Right lobe of liver (tissue), 6 donors: ENCODE measurements at regions not wholly inside any gene's neighbourhood (a gene's known extent, or its start where the extent isn't known, plus 50 kb on each side); places are given as distances from the start of the nearest gene placed in this dataset.

ENCODE experiments used
- ATAC-seq, 4 donors: fragments of 200-7000 bp; cut with Tn5 transposase; one replicate each; pipeline ENCODE4 v1.9.1; 2020; ENCODE audit warnings: mild to moderate bottlenecking in 4 of 4, moderate library complexity in 4 of 4
- DNase-seq, 3 donors: peaks; one replicate each; pipeline ENCODE4 v3.0.0-alpha.2; 2020
- H3K27ac ChIP-seq, 3 donors: fragments of 200-600 bp; one replicate each; pipeline ENCODE4 v1.8.0; 2022
- H3K27me3 ChIP-seq, 2 donors: fragments of 200-600 bp; one replicate each; pipeline ENCODE4 v1.8.0; 2022
- H3K36me3 ChIP-seq, 4 donors: fragments of 200-600 bp; sonication (generic) in 1 of 4; one replicate each; pipeline versions ENCODE4 v1.5.1 to v1.8.0; 2017 to 2022; ENCODE audit warnings: control low read depth in 1 of 4
- H3K4me1 ChIP-seq, 4 donors: fragments of 200-600 bp; sonication (generic) in 1 of 4; one replicate each; pipeline versions ENCODE4 v1.5.1 to v1.8.0; 2017 to 2022; ENCODE audit warnings: control low read depth in 1 of 4
- H3K4me3 ChIP-seq, 3 donors: fragments of 200-600 bp; one replicate each; pipeline ENCODE4 v1.8.0; 2022
- H3K9me3 ChIP-seq, 4 donors: fragments of 200-600 bp; sonication (generic) in 1 of 4; one replicate each; pipeline versions ENCODE4 v1.5.1 to v1.8.0; 2017 to 2022; ENCODE audit warnings: control low read depth in 1 of 4
- POLR2A ChIP-seq: fragments of 450-650 bp; IDR thresholded peaks from one replicate; pipeline ENCODE4 v1.6.1; 2017; ENCODE audit warnings: antibody characterized with exemption, mild to moderate bottlenecking
- WGBS: methylation state at CpG from one replicate; pipeline ENCODE4 v1.1.6; 2018; ENCODE audit warnings: low coverage, low lambda C conversion rate; ENCODE audit not compliant: insufficient coverage; ENCODE audit errors: missing lambda C conversion rate; 5-methylcytosine and 5-hydroxymethylcytosine counted together
- intact Hi-C, 2 donors: fragments of 100-400 bp; cut with DNase I; formaldehyde crosslinking; loops; one replicate each; pipeline versions ENCODE4 v1.11.2 to v1.14.1; 2022
- TF ChIP-seq, protein P1 (sequence below), 4 donors: fragments of 200-600 bp in 3 of 4; fragments of 450-650 bp in 1 of 4; IDR thresholded peaks; one replicate each; pipeline versions ENCODE4 v1.5.1 to v1.8.0; 2016 to 2022; ENCODE audit warnings: antibody characterized with exemption in 4 of 4, mild to moderate bottlenecking in 2 of 4
- donor health status: DM: no; HTN: yes; CAD: no.
- donor health status: DM: no; HTN: no; CAD: no.
- donor health status: DM: no; HTN: no; CAD: no.
- donor health status: DM: no; HTN: yes; CAD: no.
- donor health status: DM: no; HTN: yes; CAD: no.

DNA sequence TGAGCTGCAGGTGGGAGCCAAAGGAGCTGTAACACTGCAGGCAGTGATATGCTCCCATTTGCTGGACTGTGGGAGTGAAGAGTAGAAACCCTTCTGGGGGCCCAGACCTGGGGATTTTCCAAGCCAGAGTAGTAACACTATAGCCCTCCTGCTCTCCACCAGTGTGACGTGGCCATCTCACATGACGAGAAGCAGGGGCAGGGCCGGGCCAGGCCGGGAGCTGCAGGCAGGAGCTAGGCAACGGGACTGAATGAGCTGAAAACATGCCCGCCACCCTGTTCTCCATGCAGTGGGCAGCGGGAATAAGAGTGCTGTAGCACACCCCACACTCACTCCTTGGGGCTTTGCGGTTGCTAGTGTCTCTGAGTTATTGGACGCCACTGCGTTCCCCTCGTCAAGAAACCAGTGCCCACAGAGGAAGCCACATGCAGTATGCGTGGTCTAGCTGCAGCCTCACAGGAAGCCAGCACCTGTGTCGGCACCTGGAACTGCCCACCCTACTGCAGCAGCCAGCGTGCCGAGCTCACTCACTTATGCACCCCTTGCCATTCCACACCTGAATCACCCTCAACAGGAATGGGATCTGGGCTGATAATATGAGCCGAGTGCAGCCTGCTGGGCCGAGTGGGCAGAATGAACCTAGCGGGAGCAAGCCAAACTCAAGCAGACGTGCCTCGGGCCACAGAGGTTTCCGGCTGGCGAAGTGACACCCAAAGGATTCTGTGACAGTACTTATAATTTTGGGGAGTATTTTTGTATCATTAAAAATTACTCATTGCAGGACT lies 1389.6 kb downstream of the KCNT2 start:
- TF ChIP-seq, protein P1, sequence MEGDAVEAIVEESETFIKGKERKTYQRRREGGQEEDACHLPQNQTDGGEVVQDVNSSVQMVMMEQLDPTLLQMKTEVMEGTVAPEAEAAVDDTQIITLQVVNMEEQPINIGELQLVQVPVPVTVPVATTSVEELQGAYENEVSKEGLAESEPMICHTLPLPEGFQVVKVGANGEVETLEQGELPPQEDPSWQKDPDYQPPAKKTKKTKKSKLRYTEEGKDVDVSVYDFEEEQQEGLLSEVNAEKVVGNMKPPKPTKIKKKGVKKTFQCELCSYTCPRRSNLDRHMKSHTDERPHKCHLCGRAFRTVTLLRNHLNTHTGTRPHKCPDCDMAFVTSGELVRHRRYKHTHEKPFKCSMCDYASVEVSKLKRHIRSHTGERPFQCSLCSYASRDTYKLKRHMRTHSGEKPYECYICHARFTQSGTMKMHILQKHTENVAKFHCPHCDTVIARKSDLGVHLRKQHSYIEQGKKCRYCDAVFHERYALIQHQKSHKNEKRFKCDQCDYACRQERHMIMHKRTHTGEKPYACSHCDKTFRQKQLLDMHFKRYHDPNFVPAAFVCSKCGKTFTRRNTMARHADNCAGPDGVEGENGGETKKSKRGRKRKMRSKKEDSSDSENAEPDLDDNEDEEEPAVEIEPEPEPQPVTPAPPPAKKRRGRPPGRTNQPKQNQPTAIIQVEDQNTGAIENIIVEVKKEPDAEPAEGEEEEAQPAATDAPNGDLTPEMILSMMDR (IDR thresholded peaks at IDR 0.05), result no peak
- no peak for TF ChIP-seq POLR2A
- Histone ChIP-seq H3K27me3 (no peaks in the 10 kb centered on the region), H3K27ac (no peak overlapping the region), H3K9me3 (no peaks in the 10 kb centered on the region), H3K4me3 (no peak overlapping the region), H3K36me3 (no peaks in the 10 kb centered on the region), H3K4me1 (no peaks in the 10 kb centered on the region)
- DNase-seq, result no peak
- ATAC-seq, result peak in 1 of 4 donors; percentile 13
- intact Hi-C loops, result no loop called here
- 72% methylated on average over 10 of the region's 22 CpGs for WGBS

DNA sequence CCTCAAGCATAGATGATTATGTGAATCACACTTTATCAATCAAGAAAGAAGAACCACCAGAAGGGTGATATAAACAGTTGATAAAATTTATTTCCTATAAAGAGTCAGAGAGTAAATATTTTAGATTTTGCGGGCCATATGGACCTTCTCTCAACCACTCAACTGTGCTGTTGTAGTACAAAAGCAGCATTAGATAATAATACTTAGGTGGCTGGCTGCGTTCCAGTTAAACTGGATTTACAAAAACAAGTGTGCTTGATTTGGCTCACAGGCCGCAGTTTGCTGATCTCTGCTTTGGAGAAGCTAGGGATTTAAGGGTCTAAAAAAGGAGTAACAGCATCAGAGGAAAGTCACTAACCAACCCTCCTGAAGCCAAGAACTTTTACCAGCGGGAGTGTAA lies 1406.0 kb downstream of the KCNT2 start:
- DNase-seq (no peak), ATAC-seq (no peak)
- Histone ChIP-seq H3K9me3 (no peaks in the 10 kb centered on the region), H3K4me3 (no peak overlapping the region), H3K27ac (no peak overlapping the region), H3K27me3 (no peaks in the 10 kb centered on the region), H3K4me1 (no peaks in the 10 kb centered on the region), H3K36me3 (no peaks in the 10 kb centered on the region)
- TF ChIP-seq, protein P1 (IDR thresholded peaks at IDR 0.05), result no peak
- no peak for TF ChIP-seq POLR2A
- 68% methylated on average over 4 of the region's 4 CpGs for WGBS
- intact Hi-C loops, result no loop called here

DNA sequence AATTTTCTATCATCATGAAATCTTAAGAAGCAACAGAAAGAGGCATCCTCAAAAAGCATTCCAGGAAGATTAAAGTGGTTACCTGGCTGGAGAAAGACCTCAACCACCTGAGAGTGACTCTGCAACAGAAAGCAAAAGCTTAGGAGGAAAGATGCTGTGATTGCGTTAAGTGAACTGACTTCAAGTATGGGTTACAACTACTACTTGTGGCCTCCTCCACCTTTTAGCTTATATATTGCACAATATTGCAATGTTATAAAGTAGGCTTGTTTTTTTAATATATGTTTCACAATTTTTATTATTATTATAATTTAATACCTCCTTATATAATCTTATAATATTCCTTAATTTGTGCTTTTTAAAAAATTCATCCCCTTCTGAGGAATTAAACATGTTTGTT lies 1407.5 kb downstream of the KCNT2 start:
- Histone ChIP-seq H3K4me1 (no peaks in the 10 kb centered on the region), H3K9me3 (no peaks in the 10 kb centered on the region), H3K36me3 (no peaks in the 10 kb centered on the region), H3K27me3 (no peaks in the 10 kb centered on the region), H3K4me3 (no peak overlapping the region), H3K27ac (no peak overlapping the region)
- ATAC-seq, result no peak
- TF ChIP-seq, protein P1 (IDR thresholded peaks at IDR 0.05), result no peak
- TF ChIP-seq POLR2A, result no peak
- intact Hi-C loops, result no loop called here
- no peak for DNase-seq
- 83% methylated on average over 1 of the region's 1 CpG for WGBS

DNA sequence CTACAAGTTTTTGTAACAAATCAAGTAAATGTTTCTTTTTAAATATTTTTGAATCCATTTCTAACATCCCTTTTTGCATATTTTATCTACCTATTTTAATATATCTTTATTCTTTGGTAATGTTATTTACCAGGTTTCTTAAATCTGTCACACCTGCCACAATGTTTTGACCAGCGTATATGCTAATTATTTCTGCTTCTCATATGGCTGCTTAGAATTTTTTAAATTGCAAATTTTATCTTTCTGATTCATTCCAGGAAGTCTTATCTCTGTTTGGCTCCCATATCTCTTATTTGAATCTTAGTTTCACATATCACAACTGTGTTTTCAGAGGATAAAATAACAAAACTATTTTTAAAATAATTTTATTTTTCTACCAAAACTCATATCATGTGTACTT lies 1411.1 kb downstream of the KCNT2 start:
- ATAC-seq (no peak), DNase-seq (no peak)
- 62% methylated on average over 1 of the region's 1 CpG for WGBS
- TF ChIP-seq, protein P1 (IDR thresholded peaks at IDR 0.05), result no peak
- no peak for TF ChIP-seq POLR2A
- no peaks in the 10 kb centered on the region for H3K4me1 ChIP-seq
- intact Hi-C loops, result no loop called here
- no peak overlapping the region for H3K4me3 ChIP-seq
- no peaks in the 10 kb centered on the region for H3K9me3 ChIP-seq
- H3K27me3 ChIP-seq, result no peaks in the 10 kb centered on the region
- no peak overlapping the region for H3K27ac ChIP-seq
- no peaks in the 10 kb centered on the region for H3K36me3 ChIP-seq
